H7 (cell line): ENCODE measurements at regions not wholly inside any gene's neighbourhood (a gene's known extent, or its start where the extent isn't known, plus 50 kb on each side); places are given as distances from the start of the nearest gene placed in this dataset.

ENCODE experiments used
- DNase-seq: peaks from one replicate; pipeline ENCODE4 v3.0.0; 2012
- H3K27me3 ChIP-seq: 2 replicates; pipeline ENCODE4 v1.6.0; 2011; ENCODE audit warnings: mild to moderate bottlenecking, low read length; ENCODE audit not compliant: control insufficient read depth, insufficient read depth
- H3K36me3 ChIP-seq: replicated peaks from 2 replicates; pipeline ENCODE4 v1.5.1; 2011; ENCODE audit warnings: low read length; ENCODE audit not compliant: control insufficient read depth, insufficient read depth
- H3K4me3 ChIP-seq: 2 replicates; pipeline ENCODE4 v1.5.1; 2011; ENCODE audit warnings: low read depth, mild to moderate bottlenecking, control low read depth, low read length, moderate library complexity; ENCODE audit not compliant: insufficient read depth

- no peaks in the 10 kb centered on the region for H3K27me3 ChIP-seq
- no peak for DNase-seq
Measured at GRCh38 chr9:81182431-81182830, 506.9 kb downstream of the TLE1 start.

GRCh38 chr9:81174023-81174422, 515.3 kb downstream of the TLE1 start:
- no peaks in the 10 kb centered on the region for H3K36me3 ChIP-seq
- H3K4me3 ChIP-seq: no peak overlapping the region
- no peaks in the 10 kb centered on the region for H3K27me3 ChIP-seq
- DNase-seq: peak; percentile 10

More at GRCh38 chr9:81182431-81182830, 506.9 kb downstream of the TLE1 start:
- Histone ChIP-seq H3K4me3 (no peak overlapping the region), H3K36me3 (no peaks in the 10 kb centered on the region)

GRCh38 chr9:81171689-81172088, 517.7 kb downstream of the TLE1 start:
- Histone ChIP-seq H3K27me3 (no peaks in the 10 kb centered on the region), H3K36me3 (no peaks in the 10 kb centered on the region), H3K4me3 (no peak overlapping the region)
- no peak for DNase-seq

- Histone ChIP-seq H3K27me3 (no peaks in the 10 kb centered on the region), H3K4me3 (no peak overlapping the region), H3K36me3 (no peaks in the 10 kb centered on the region)
- DNase-seq: no peak
Measured at GRCh38 chr9:81162361-81162760, 527.0 kb downstream of the TLE1 start.

GRCh38 chr9:81156381-81156780, 533.0 kb downstream of the TLE1 start:
- H3K4me3 ChIP-seq: no peak overlapping the region

GRCh38 chr9:81150016-81150625, 539.2 kb downstream of the TLE1 start:
- H3K4me3 ChIP-seq: no peak overlapping the region
- H3K27me3 ChIP-seq: no peaks in the 10 kb centered on the region
- DNase-seq: no peak
- no peaks in the 10 kb centered on the region for H3K36me3 ChIP-seq

More at GRCh38 chr9:81156381-81156780, 533.0 kb downstream of the TLE1 start:
- H3K27me3 ChIP-seq: no peaks in the 10 kb centered on the region
- DNase-seq: no peak
- no peaks in the 10 kb centered on the region for H3K36me3 ChIP-seq

- H3K36me3 ChIP-seq: no peaks in the 10 kb centered on the region
- H3K4me3 ChIP-seq: no peak overlapping the region
- H3K27me3 ChIP-seq: no peaks in the 10 kb centered on the region
- no peak for DNase-seq
Measured at GRCh38 chr9:81146684-81147337, 542.5 kb downstream of the TLE1 start.

- no peak overlapping the region for H3K4me3 ChIP-seq
- DNase-seq: no peak
- no peaks in the 10 kb centered on the region for H3K36me3 ChIP-seq
- no peaks in the 10 kb centered on the region for H3K27me3 ChIP-seq
Measured at GRCh38 chr9:81146241-81146640, 543.1 kb downstream of the TLE1 start.

- no peak overlapping the region for H3K4me3 ChIP-seq
- no peak for DNase-seq
- H3K27me3 ChIP-seq: no peaks in the 10 kb centered on the region
Measured at GRCh38 chr9:81145331-81145963, 543.9 kb downstream of the TLE1 start.

GRCh38 chr9:81141961-81142360, 547.4 kb downstream of the TLE1 start:
- Histone ChIP-seq H3K36me3 (no peaks in the 10 kb centered on the region), H3K27me3 (no peaks in the 10 kb centered on the region), H3K4me3 (no peak overlapping the region)
- no peak for DNase-seq

More at GRCh38 chr9:81145331-81145963, 543.9 kb downstream of the TLE1 start:
- H3K36me3 ChIP-seq: no peaks in the 10 kb centered on the region

GRCh38 chr9:81137976-81138568, 551.3 kb downstream of the TLE1 start:
- H3K27me3 ChIP-seq: no peaks in the 10 kb centered on the region
- no peaks in the 10 kb centered on the region for H3K36me3 ChIP-seq
- no peak for DNase-seq
- no peak overlapping the region for H3K4me3 ChIP-seq

GRCh38 chr9:81132796-81133195, 556.6 kb downstream of the TLE1 start:
- DNase-seq: no peak
- H3K4me3 ChIP-seq: no peak overlapping the region
- no peaks in the 10 kb centered on the region for H3K36me3 ChIP-seq
- H3K27me3 ChIP-seq: no peaks in the 10 kb centered on the region

- no peak overlapping the region for H3K4me3 ChIP-seq
- DNase-seq: no peak
- H3K27me3 ChIP-seq: no peaks in the 10 kb centered on the region
- H3K36me3 ChIP-seq: no peaks in the 10 kb centered on the region
Measured at GRCh38 chr9:81132318-81132717, 557.0 kb downstream of the TLE1 start.

GRCh38 chr9:81128701-81129100, 560.6 kb downstream of the TLE1 start:
- Histone ChIP-seq H3K36me3 (no peaks in the 10 kb centered on the region), H3K27me3 (no peaks in the 10 kb centered on the region), H3K4me3 (no peak overlapping the region)
- no peak for DNase-seq
